GM21390 (cell line): ENCODE measurements at regions not wholly inside any gene's neighbourhood (a gene's known extent, or its start where the extent isn't known, plus 50 kb on each side); places are given as distances from the start of the nearest gene placed in this dataset.
"Not testable (repeated sequence)": the region's sequence is repeated elsewhere in the genome, so short reads cannot be mapped to it uniquely, and the experiment has no call there.

ENCODE experiments used
- ATAC-seq: cut with Tn5 transposase; IDR thresholded peaks from one replicate; pipeline ENCODE4 v1.9.1; 2021; ENCODE audit not compliant: unreplicated experiment

DNA sequence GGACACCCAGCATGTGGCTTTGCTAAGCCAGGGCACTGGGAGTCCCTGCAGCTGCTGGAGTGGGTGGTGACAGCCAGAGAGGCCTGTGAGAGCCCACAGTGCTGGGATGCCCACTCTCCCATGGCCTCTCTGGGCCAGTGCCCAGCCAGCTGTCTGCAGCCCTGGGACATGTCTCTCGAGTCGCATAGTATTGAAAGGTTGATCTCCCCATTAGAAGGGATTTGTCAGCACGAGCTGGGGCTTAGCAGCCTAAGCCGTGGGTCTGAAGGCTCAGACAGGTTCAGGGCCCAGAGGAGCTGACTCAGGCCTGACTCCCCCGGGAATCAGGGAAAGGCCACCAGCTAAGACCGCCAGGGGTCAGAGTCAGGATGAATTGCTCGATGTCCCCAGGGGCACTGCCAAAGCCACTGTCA lies 53.5 kb downstream of the FOXD2 start:
- ATAC-seq, result no peak

DNA sequence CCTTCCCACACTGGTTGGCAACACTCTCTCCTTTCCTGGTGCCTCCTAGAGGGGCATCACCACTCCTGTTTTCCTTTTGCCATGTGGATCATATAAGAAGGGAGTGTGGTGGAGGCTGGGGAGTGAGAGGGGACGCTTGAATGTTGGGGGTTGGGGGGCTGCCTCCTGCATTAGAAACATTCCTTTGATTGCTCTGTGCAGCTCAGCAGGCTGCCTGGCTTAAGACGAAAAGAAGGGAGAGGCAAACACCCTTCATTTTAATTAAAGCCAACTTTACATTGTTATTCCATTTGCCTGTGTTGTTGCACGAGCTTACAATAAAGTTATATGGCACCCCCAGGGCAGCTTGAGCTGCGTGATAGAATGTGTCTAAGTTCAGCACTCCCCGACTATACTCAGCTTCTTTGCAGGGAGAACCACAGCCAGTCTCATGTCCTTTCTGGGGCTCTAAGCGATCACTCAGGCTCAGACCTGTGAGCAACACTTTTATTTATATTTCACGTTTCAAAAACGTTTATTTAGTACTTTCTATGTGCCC lies 57.4 kb downstream of the FOXD2 start:
- ATAC-seq, result no peak

DNA sequence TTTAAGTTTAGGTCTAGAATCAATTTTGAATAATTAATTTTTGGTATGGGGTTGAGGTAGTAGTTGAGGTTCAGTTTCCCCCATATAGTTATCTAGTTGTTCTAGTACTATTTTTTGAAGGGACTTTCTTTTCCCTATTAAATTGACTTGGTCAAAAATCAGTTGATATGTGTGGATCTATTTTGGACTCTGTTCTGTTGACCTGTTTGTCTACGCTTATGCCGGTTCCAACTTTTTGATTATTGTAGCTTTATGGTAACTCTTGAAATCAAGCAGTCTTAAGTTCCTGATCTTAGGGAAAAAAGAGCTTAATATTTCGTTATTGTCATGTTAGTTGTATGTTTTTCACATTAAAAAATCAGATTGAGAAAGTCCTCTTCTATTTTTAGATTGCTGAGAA lies 60.7 kb downstream of the FOXD2 start:
- no peak for ATAC-seq

DNA sequence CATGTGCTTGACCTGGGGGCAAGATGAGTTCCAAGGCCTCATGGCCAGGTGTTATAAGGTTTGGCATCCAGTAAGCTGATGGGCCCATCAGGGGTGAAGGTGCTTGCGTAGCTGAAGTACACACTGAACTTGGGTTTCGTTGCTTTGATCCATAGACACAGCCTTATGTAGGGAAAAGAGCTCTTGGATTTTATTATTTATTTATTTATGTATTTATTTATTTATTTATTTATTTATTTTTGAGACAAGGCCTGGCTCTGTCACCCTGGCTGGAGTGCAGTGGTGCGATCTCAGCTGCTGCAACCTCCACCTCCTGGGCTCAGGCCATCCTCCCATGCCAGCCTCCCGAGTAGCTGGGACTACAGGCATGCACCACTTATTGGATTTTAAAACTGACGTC lies 63.2 kb downstream of the FOXD2 start:
- no peak for ATAC-seq

DNA sequence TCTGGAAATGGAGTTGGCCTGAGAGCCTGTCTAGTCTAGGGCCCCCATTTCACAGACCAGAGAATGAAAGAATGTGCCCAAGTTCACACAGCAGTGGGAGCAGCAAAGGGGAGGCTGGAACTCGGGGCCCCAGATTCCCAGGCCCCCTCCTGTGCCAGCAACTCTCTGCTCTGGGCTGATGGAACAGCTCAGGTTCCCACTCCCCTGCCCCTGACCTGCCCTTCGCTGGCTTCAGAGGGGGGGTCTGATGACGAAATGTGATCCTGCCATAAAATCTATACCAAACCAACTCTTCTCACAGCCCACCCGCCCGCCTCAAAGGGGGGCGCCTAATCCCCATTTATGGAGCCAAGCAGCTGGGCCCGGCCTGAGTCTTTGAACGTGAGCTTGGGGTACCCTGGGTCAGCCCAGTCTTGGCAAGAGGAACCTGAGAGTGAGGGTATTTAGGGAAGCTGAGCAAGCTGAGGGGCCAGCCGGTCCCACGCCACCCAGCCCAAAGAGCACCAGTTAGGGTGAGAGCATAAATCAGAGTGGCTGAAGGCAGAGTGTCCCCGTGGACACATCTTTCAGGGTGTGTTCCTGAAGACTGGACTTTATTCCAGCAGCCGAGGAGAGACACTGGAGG lies 65.0 kb downstream of the FOXD2 start:
- no peak for ATAC-seq

DNA sequence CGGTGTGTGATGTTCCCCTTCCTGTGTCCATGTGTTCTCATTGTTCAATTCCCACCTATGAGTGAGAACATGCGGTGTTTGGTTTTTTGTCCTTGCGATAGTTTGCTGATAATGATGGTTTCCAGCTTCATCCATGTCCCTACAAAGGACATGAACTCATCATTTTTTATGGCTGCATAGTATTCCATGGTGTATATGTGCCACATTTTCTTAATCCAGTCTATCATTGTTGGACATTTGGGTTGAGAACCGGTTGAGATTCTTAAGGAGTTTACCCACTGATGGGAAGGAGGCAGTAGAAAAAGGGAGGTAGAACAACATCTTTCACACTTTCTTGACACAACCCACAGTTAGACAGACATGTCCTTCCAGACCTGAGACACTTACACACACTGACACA lies 67.0 kb downstream of the FOXD2 start:
- ATAC-seq, result not testable (repeated sequence)

DNA sequence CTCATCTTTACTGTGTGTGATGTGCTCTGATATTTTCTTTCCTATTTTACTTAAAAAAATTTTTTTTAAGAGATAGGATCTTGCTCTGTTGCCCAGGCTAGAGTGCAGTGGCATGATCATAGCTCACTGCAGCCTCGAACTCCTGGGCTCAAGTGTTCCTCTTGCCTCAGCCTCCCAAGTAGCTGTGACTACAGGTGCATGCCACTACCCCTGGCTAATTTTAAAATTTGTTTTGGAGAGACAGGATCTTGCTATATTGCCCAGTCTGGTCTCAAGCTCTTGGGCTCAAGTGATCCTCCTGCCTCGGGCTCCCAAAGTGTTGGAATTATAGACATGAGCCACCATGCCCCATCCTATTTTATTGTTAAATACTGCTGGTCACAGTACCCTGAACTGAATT lies 67.4 kb downstream of the FOXD2 start:
- ATAC-seq, result no peak

DNA sequence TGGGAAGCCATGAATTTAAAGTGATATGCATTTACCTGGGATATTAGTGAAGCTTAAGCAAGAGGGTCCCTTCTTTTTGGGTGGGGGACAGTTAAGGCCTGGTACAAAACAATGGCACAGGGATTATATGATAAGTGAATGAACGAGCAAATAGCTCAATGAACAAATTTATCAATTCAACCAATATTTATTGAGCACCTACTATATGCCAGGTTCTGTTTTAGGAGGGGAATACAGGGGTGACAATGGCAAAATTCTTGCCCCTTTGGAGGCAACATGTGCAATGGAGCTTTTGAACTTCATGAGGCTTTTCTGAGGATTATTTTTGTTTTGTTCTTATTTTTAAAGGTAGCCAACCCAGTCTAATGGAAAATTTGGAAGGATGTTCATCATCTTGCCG lies 68.2 kb downstream of the FOXD2 start:
- ATAC-seq, result no peak

DNA sequence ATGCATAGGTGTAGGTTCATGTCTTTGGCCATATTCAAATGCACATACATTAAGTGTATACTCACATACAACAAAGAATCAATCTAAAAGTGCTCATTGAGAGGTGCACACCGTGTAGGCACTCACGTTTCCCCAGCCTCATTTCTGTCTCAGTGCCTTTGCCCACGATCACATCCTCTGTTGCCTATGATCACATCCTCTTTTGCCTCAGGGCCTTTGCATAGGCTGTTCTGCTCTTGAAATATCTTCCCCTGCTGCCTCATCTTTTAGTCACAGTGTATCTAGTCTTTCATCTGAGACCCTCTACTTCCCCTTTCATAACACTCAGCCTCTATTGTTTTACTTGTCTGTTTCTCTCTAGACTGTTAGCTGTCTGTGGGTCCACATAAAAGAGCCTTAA lies 69.3 kb downstream of the FOXD2 start:
- no peak for ATAC-seq

DNA sequence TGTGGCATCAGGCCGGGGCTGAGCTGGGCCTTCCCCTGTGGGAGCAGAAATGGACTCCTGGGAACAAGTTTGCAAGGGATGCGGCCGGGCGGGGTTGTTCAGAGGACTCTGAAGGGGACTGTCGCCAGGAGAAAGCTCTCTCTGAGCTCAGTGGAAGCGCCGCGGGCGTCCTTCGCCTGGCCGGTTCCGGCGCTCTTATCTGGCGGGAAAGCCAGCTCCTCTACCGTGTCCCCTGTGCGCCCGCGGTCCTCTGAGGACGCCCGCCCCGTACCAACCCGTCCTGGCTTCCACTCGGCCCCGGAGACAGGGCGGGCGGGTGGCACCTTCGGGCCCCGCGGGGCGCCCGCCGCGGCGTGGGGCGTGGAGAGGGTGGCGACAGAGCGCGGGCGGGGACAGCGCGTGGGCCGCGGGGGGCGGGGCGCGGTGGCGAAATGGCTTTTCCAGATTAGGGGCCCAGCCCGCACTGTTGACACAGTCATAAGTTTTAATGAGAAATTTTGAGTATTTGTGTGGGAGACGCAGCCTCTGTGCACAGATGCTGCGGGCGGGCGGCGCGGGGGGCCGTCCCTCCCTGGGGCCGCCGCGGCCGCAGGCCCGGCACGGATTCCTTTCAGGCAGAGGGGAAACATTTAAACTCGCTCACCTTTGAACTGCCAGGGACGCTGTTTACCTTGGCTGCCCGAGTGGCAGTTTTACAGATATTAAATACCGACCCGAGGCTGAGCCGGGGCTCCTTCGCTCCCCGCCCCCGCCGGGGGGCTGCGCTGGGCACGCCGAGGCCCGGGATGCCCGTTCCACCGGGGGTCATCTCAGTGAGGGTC lies 70.2 kb downstream of the FOXD2 start:
- no peak for ATAC-seq

DNA sequence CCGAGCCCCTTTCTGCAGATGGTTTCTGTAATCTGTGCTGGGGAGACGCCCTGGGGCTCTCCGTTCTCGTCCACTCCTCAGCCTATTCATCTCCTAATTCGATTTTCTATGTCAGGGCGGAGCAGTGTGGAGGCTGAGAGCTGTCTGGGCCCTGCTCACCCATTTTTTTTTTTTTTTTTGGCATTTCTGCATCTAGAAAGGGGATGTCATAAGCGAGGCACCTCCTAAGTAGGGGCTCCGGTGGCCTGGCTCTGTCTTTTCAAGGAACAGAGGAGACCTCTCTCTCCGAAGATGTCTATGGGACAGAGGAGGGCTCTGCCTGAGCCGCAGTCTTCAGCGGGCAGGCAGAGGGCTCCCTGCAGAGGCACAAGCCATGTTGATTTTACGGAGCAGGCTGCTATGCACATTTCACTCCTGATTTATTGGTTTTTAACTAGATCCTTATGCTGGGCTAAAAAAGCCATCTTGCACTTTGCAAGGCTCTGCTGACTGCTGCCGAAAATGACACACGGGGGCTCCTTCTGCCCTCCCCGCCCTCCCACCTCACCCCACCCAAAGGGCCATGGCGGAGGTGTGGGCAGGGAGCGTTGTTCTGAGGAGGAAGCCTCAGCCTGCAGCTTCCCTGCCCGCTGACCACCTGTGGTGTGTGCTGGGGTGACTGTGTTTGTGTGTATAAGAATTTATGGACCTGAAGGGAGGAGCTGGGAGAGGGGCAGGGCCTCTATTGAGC lies 71.0 kb downstream of the FOXD2 start:
- ATAC-seq, result no peak

DNA sequence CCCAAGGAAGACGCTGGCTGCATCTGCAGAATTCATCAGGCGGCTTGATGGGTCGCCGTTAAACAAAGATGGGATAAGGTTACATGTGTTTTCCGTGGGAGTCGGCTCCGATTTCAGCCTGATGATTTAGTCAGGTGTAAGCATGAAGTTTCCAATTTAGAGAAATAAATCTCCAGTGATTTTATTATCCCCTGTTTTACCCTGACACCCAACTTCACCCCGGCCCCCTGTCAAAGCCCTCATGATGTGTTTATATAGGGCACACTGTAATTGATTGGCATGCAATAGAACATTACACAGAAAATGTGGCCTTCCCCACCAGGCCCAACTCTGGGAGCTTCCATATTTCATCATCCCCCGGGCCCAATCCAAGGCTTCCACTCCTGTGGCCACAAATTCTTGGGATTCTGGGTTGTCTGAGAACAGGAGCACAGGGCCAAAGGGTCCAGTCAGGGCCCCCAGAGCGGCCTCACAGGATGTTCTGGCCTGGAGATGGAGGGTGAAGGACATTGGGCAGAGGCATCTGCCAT lies 72.5 kb downstream of the FOXD2 start:
- no peak for ATAC-seq

DNA sequence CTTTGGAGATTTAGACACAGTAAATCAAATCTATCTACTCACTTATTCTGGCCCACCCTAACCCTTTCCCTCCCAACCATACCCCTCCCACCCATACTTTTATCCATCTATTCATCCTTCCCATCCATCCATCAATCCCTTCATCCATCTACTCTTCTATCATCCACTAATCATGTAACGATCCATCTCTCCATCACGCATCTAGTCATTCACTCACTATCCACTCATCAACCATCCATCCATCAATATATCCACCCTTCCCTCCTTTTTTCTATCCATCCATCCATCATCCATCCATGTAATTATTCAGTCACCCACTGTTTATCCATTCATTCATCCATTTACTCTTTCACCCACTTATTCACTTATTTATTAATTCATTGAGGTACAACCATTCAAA lies 74.0 kb downstream of the FOXD2 start:
- ATAC-seq, result no peak

DNA sequence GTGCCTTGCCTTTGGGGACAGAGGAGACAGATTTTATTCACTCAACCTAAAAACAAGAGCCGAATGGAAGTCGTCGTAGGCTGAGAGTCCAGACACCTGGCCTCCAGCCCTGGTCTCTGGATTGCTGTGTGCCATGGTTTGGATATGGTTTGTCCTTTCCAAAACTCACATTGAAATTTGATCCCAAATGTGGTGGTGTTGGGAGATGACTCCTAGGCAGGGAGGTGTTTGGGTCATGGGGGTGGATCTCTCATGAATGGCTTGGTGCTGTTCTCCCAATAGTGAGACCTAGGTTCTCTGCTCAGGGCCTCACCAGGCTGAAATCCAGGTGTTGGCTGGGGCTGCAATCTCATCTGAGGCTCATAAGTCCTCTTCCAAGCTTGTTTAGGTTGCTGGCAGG lies 75.5 kb downstream of the FOXD2 start:
- ATAC-seq, result no peak

DNA sequence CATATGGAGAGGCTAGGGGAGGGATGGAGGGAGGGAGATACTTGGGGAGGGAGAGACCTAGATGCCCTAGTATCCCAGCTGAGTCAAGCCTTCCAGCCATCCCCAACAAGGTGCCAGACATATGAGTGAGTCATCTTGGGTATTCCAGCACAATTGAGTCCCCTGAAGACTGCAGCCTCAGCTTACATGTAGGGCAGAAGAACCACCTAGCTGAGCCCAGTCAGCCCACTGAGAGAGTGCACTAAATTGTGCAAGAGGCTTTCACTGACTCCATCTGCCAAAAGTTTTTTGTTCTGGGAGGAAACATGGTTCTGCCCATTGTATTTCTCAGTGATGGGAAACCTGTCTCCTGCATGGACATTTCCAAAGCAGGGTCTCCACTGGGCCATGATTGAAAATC lies 76.4 kb downstream of the FOXD2 start:
- ATAC-seq, result no peak

DNA sequence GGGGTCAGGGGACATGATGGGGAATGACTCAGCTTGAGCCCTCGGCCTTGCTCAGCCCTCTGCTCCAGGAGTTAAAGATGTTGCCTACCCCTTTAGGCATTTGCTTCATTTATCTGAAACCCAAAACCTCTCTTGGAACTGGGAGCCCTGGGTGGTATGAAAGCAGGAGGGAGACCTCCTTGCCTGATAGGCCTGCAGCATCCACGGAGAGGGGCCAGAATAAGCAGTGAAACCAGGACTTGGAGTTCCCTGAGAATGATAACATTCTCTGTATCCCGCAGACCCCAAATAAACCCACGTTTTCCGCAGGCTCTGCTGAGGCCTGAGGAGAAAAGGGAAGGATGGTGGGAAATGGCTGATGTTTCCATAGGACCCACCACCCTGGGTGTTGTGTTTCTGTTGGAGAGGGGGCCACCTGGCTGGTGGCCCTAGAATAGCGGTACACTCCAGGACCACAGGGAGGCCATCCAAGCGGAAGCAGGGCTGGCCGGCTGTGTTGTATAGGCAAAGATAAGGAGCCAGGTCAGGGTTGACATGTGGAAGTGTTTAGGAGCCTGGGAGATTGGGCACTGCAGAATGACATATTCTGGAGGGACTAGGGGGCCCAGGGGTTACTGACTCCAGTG lies 77.4 kb downstream of the FOXD2 start:
- ATAC-seq, result no peak

DNA sequence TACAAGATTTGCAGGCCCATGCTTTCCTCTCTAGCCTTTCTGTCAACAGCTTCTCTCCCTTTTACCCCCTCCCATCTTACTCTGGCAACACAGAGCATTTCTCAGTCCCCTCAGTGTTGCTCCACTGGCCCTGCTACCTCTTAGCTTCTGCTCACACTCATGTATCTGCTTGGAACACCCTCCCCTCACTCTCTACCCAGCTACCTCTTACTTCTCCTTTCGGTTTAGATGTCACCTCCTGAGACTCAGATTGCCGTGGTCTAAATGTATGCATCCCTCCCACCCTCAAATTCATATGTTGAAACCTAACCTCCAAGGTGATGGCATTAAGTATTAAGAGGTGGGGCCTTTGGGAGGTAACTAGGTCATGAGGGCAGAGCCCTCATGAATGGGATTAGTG lies 80.1 kb downstream of the FOXD2 start:
- ATAC-seq, result no peak

DNA sequence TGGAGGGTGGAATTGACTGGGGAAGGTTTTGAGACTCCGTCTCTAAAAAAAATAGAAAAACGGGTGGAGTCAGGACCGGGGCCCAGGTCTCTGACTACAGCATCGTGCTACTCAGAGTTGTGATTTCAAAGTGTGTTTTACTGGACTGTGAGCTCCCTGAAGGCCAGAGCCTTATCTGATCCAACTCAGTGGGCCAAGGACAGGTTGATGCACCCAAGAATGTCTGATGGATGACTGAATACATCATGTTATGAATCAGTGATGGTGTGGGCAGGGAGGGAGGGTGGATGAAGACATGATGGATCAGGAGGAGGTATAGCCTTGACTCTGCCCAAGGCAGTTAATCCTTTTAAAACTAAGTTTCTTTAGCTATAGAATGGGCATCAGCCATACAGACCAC lies 81.6 kb downstream of the FOXD2 start:
- ATAC-seq, result no peak

DNA sequence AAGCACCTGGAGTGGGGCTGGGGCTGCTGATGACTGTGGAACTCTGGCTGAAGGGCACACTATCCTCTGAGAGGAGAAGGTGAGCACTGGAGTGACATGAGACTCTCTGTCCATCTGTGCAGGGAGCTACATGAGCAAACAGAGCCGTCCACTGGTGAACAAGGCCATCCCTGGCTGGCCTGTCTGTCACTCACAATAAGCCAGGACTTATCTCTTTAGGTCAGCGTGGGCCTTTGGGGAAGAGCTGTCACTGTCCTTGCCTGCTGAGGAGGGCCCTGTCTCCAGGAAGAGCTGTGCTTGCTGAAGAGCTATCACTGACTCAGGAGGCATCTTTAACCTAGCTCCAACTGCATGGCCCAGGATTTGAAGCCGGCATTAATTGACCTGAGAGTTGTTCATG lies 82.1 kb downstream of the FOXD2 start:
- no peak for ATAC-seq

DNA sequence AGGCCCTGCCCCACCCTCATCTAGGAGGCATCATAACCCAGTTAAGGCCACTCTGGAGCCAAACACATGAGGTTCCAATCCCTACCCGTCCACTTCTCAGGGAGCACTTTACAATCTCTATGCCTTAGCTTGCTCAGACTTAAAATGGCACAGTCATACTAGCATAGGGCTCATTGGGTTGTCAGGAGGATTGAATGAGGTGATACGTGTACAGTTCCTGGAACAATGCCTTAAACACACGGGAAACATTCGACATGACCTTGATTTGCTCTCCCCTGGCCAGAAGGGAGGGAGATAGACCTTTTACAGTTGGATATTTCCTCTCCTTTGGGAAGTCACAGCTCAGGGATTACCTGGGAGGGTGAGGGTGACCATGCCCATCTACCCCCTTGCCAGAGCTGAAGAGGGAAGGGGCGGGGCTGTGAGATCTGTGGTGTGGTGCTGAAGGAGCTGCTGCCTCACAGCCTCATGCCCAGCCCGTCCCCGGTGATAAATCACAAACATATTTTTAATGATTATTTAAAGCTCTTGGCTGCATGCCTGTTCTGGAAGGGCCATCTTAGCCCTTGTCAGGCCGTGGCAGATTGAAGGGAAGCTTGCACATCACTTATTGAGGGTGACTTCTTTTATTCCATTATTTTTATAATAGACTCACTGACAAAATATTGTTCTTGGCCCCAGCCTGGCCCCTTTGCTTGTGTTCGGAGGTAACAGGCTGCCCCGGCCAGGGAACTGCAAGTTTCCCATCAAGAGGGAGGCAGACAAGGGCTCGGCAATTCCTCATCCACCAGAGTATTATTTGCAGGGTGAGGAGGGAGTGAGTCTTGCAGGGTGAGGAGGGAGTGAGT lies 83.4 kb downstream of the FOXD2 start:
- ATAC-seq, result no peak
